ENCODE measurements at regions not wholly inside any gene's neighbourhood (a gene's known extent, or its start where the extent isn't known, plus 50 kb on each side); places are given as distances from the start of the nearest gene placed in this dataset.

GRCh38 chr7:67604461-67605386 is 608.1 kb downstream of the TYW1 start:
- H3K9me3 ChIP-seq (ENCODE audit: low read length) = peaks cover 4% of the 10 kb centered on the region
- Mint-ChIP-seq H3K27me3 (no peaks in the 10 kb centered on the region), H3K4me1 (no peaks in the 10 kb centered on the region), H3K9me3 (peaks cover 6 to 32% (median 16%) of the 10 kb centered on the region in 5 donors), H3K36me3 (no peaks in the 10 kb centered on the region), H3K27ac (no peak overlapping the region), H3K4me3 (no peak overlapping the region)
- no peak overlapping the region for H3K4me3 ChIP-seq (ENCODE audit: low read length)
- H3K27me3 ChIP-seq (ENCODE audit: insufficient read depth, low read length, poor library complexity, severe bottlenecking) = no peaks in the 10 kb centered on the region
- CTCF ChIA-PET = no interaction called here
- H3K27ac ChIP-seq (ENCODE audit: low read depth, low read length) = no peak overlapping the region
- no peaks in the 10 kb centered on the region for H3K4me1 ChIP-seq (ENCODE audit: insufficient read depth, low read length)
- H3K36me3 ChIP-seq (ENCODE audit: insufficient read depth, low read length) = no peaks in the 10 kb centered on the region
- no peak for DNase-seq
- POLR2A ChIA-PET = no interaction called here

GRCh38 chr7:67608806-67609205 is 612.2 kb downstream of the TYW1 start:
- POLR2A ChIA-PET = no interaction called here
- Mint-ChIP-seq H3K27me3 (peaks cover 0 to 2% of the 10 kb centered on the region in 2 donors), H3K4me1 (no peaks in the 10 kb centered on the region), H3K9me3 (peaks cover 6 to 35% (median 20%) of the 10 kb centered on the region in 5 donors), H3K36me3 (no peaks in the 10 kb centered on the region), H3K27ac (no peak overlapping the region), H3K4me3 (no peak overlapping the region)
- peaks cover 4% of the 10 kb centered on the region for H3K9me3 ChIP-seq (ENCODE audit: low read length)
- no peaks in the 10 kb centered on the region for H3K4me1 ChIP-seq (ENCODE audit: insufficient read depth, low read length)
- no peak overlapping the region for H3K27ac ChIP-seq (ENCODE audit: low read depth, low read length)
- no peak overlapping the region for H3K4me3 ChIP-seq (ENCODE audit: low read length)
- CTCF ChIA-PET = no interaction called here
- DNase-seq = no peak
- H3K36me3 ChIP-seq (ENCODE audit: insufficient read depth, low read length) = no peaks in the 10 kb centered on the region
- no peaks in the 10 kb centered on the region for H3K27me3 ChIP-seq (ENCODE audit: insufficient read depth, low read length, poor library complexity, severe bottlenecking)

- Mint-ChIP-seq H3K27me3 (peaks cover 0 to 3% of the 10 kb centered on the region in 2 donors), H3K27ac (no peak overlapping the region), H3K4me1 (no peaks in the 10 kb centered on the region), H3K9me3 (peaks cover 7 to 16% (median 14%) of the 10 kb centered on the region in 5 donors), H3K36me3 (no peaks in the 10 kb centered on the region), H3K4me3 (no peak overlapping the region)
- ChIA-PET POLR2A (no interaction called here), CTCF (no interaction called here)
- Histone ChIP-seq H3K27me3 (ENCODE audit: insufficient read depth, low read length, poor library complexity, severe bottlenecking) (no peaks in the 10 kb centered on the region), H3K4me3 (ENCODE audit: low read length) (no peak overlapping the region), H3K27ac (ENCODE audit: low read depth, low read length) (no peak overlapping the region), H3K9me3 (ENCODE audit: low read length) (no peaks in the 10 kb centered on the region), H3K4me1 (ENCODE audit: insufficient read depth, low read length) (no peaks in the 10 kb centered on the region), H3K36me3 (ENCODE audit: insufficient read depth, low read length) (no peaks in the 10 kb centered on the region)
- no peak for DNase-seq
Observed at GRCh38 chr7:67610897-67611296, 614.3 kb downstream of the TYW1 start.

GRCh38 chr7:67614843-67615242 is 618.2 kb downstream of the TYW1 start:
- Histone ChIP-seq H3K27me3 (ENCODE audit: insufficient read depth, low read length, poor library complexity, severe bottlenecking) (no peaks in the 10 kb centered on the region), H3K36me3 (ENCODE audit: insufficient read depth, low read length) (no peaks in the 10 kb centered on the region), H3K27ac (ENCODE audit: low read depth, low read length) (no peak overlapping the region), H3K9me3 (ENCODE audit: low read length) (no peaks in the 10 kb centered on the region), H3K4me3 (ENCODE audit: low read length) (no peak overlapping the region), H3K4me1 (ENCODE audit: insufficient read depth, low read length) (no peaks in the 10 kb centered on the region)
- Mint-ChIP-seq H3K4me1 (no peaks in the 10 kb centered on the region), H3K9me3 (peaks cover 6 to 18% (median 6%) of the 10 kb centered on the region in 5 donors), H3K27me3 (peaks cover 0 to 5% of the 10 kb centered on the region in 2 donors), H3K4me3 (no peak overlapping the region), H3K27ac (no peak overlapping the region), H3K36me3 (no peaks in the 10 kb centered on the region)
- ChIA-PET CTCF (no interaction called here), POLR2A (no interaction called here)
- no peak for DNase-seq

- POLR2A ChIA-PET = no interaction called here
- H3K4me3 ChIP-seq (ENCODE audit: low read length) = no peak overlapping the region
Observed at GRCh38 chr7:67616517-67616916, 619.9 kb downstream of the TYW1 start.

GRCh38 chr7:67618556-67619162 is 622.0 kb downstream of the TYW1 start:
- Mint-ChIP-seq H3K36me3 (no peaks in the 10 kb centered on the region), H3K4me1 (no peaks in the 10 kb centered on the region), H3K27me3 (peaks cover 0 to 4% of the 10 kb centered on the region in 2 donors), H3K9me3 (peaks cover 2 to 9% (median 3%) of the 10 kb centered on the region in 5 donors), H3K27ac (no peak overlapping the region), H3K4me3 (no peak overlapping the region)
- Histone ChIP-seq H3K36me3 (ENCODE audit: insufficient read depth, low read length) (no peaks in the 10 kb centered on the region), H3K27me3 (ENCODE audit: insufficient read depth, low read length, poor library complexity, severe bottlenecking) (no peaks in the 10 kb centered on the region), H3K4me3 (ENCODE audit: low read length) (no peak overlapping the region), H3K27ac (ENCODE audit: low read depth, low read length) (no peak overlapping the region), H3K4me1 (ENCODE audit: insufficient read depth, low read length) (no peaks in the 10 kb centered on the region), H3K9me3 (ENCODE audit: low read length) (no peaks in the 10 kb centered on the region)
- DNase-seq = no peak
- ChIA-PET CTCF (no interaction called here), POLR2A (no interaction called here)

More at GRCh38 chr7:67616517-67616916, 619.9 kb downstream of the TYW1 start:
- Histone ChIP-seq H3K27ac (ENCODE audit: low read depth, low read length) (no peak overlapping the region), H3K9me3 (ENCODE audit: low read length) (no peaks in the 10 kb centered on the region), H3K4me1 (ENCODE audit: insufficient read depth, low read length) (no peaks in the 10 kb centered on the region), H3K27me3 (ENCODE audit: insufficient read depth, low read length, poor library complexity, severe bottlenecking) (no peaks in the 10 kb centered on the region), H3K36me3 (ENCODE audit: insufficient read depth, low read length) (no peaks in the 10 kb centered on the region)
- Mint-ChIP-seq H3K27me3 (peaks cover 0 to 5% of the 10 kb centered on the region in 2 donors), H3K4me3 (no peak overlapping the region), H3K27ac (no peak overlapping the region), H3K9me3 (peaks cover 2 to 14% (median 6%) of the 10 kb centered on the region in 5 donors), H3K4me1 (no peaks in the 10 kb centered on the region), H3K36me3 (no peaks in the 10 kb centered on the region)
- CTCF ChIA-PET = no interaction called here
- no peak for DNase-seq

- H3K4me1 ChIP-seq (ENCODE audit: insufficient read depth, low read length) = no peaks in the 10 kb centered on the region
- CTCF ChIA-PET = no interaction called here
- POLR2A ChIA-PET = no interaction called here
- Mint-ChIP-seq H3K27me3 (peaks cover 0 to 1% of the 10 kb centered on the region in 2 donors), H3K27ac (no peak overlapping the region), H3K4me1 (no peaks in the 10 kb centered on the region), H3K9me3 (peaks cover 0 to 7% (median 3%) of the 10 kb centered on the region in 5 donors), H3K36me3 (no peaks in the 10 kb centered on the region), H3K4me3 (no peak overlapping the region)
- no peaks in the 10 kb centered on the region for H3K36me3 ChIP-seq (ENCODE audit: insufficient read depth, low read length)
- DNase-seq = no peak
- H3K27ac ChIP-seq (ENCODE audit: low read depth, low read length) = no peak overlapping the region
- H3K4me3 ChIP-seq (ENCODE audit: low read length) = no peak overlapping the region
- no peaks in the 10 kb centered on the region for H3K9me3 ChIP-seq (ENCODE audit: low read length)
- H3K27me3 ChIP-seq (ENCODE audit: insufficient read depth, low read length, poor library complexity, severe bottlenecking) = no peaks in the 10 kb centered on the region
Observed at GRCh38 chr7:67619175-67619574, 622.5 kb downstream of the TYW1 start.

GRCh38 chr7:67620216-67620933 is 623.7 kb downstream of the TYW1 start:
- H3K9me3 ChIP-seq (ENCODE audit: low read length) = no peaks in the 10 kb centered on the region
- ChIA-PET POLR2A (no interaction called here), CTCF (no interaction called here)
- H3K27me3 Mint-ChIP-seq = peaks cover 0 to 1% of the 10 kb centered on the region in 2 donors
- no peak overlapping the region for H3K27ac ChIP-seq (ENCODE audit: low read depth, low read length)
- H3K4me1 Mint-ChIP-seq = peaks cover 1 to 3% (median 1%) of the 10 kb centered on the region in 3 donors
- DNase-seq = no peak
- H3K4me3 Mint-ChIP-seq = no peak overlapping the region
- no peak overlapping the region for H3K4me3 ChIP-seq (ENCODE audit: low read length)
- no peak overlapping the region for H3K27ac Mint-ChIP-seq
- H3K9me3 Mint-ChIP-seq = peaks cover 0 to 3% (median 0%) of the 10 kb centered on the region in 5 donors
- H3K36me3 Mint-ChIP-seq = no peaks in the 10 kb centered on the region
- no peaks in the 10 kb centered on the region for H3K4me1 ChIP-seq (ENCODE audit: insufficient read depth, low read length)
- no peaks in the 10 kb centered on the region for H3K27me3 ChIP-seq (ENCODE audit: insufficient read depth, low read length, poor library complexity, severe bottlenecking)
- H3K36me3 ChIP-seq (ENCODE audit: insufficient read depth, low read length) = no peaks in the 10 kb centered on the region
